ENCODE measurements at regions not wholly inside any gene's neighbourhood (a gene's known extent, or its start where the extent isn't known, plus 50 kb on each side); places are given as distances from the start of the nearest gene placed in this dataset.

- H3K9me3 ChIP-seq (ENCODE audit: low read length) = no peaks in the 10 kb centered on the region
- H3K36me3 ChIP-seq (ENCODE audit: insufficient read depth, low read length) = no peaks in the 10 kb centered on the region
- no peaks in the 10 kb centered on the region for H3K27me3 ChIP-seq (ENCODE audit: insufficient read depth, low read depth, low read length)
- H3K27ac ChIP-seq (ENCODE audit: low read length) = no peak overlapping the region
- no peak overlapping the region for H2AFZ ChIP-seq (ENCODE audit: low read depth, low read length)
- H3K4me2 ChIP-seq (ENCODE audit: low read length) = no peak overlapping the region
- H3K4me3 ChIP-seq (ENCODE audit: low read length) = no peak overlapping the region
- no peaks in the 10 kb centered on the region for H3F3A ChIP-seq (ENCODE audit: insufficient read depth, low read length, poor library complexity, severe bottlenecking)
- TF ChIP-seq TAF1 (IDR thresholded peaks at IDR 0.05; ENCODE audit: low read depth) (no peak), EP300 (conservative IDR thresholded peaks at IDR 0.05; ENCODE audit: poor library complexity, severe bottlenecking) (no peak), MXI1 (conservative IDR thresholded peaks at IDR 0.05; ENCODE audit: poor library complexity, severe bottlenecking) (no peak), SMC3 (conservative IDR thresholded peaks at IDR 0.05; ENCODE audit: poor library complexity) (no peak), EZH2 (IDR thresholded peaks at IDR 0.05; ENCODE audit: borderline replicate concordance, insufficient read depth, low read length, poor library complexity, severe bottlenecking) (no peak), REST (IDR thresholded peaks at IDR 0.05; ENCODE audit: borderline replicate concordance) (no peak), CTCF (IDR thresholded peaks at IDR 0.05; ENCODE audit: poor library complexity, severe bottlenecking) (no peak), POLR2AphosphoS5 (IDR thresholded peaks at IDR 0.05) (no peak), RAD21 (conservative IDR thresholded peaks at IDR 0.05) (no peak)
- no peak overlapping the region for H3K9ac ChIP-seq (ENCODE audit: low read length)
- H3K9me2 ChIP-seq (ENCODE audit: insufficient read depth, low read length) = no peaks in the 10 kb centered on the region
- no peaks in the 10 kb centered on the region for H4K20me1 ChIP-seq (ENCODE audit: insufficient read depth)
- H3K79me2 ChIP-seq (replicated peaks; ENCODE audit: insufficient read depth, low read length) = no peaks in the 10 kb centered on the region
Measured at GRCh38 chr12:94749890-94750289, 99.5 kb upstream of the TMCC3 start.

GRCh38 chr12:94749455-94749854 is 99.1 kb upstream of the TMCC3 start:
- H2AFZ ChIP-seq (ENCODE audit: low read depth, low read length) = no peak overlapping the region
- H3K79me2 ChIP-seq (replicated peaks; ENCODE audit: insufficient read depth, low read length) = no peaks in the 10 kb centered on the region
- no peaks in the 10 kb centered on the region for H3K9me2 ChIP-seq (ENCODE audit: insufficient read depth, low read length)
- TF ChIP-seq CTCF (IDR thresholded peaks at IDR 0.05; ENCODE audit: poor library complexity, severe bottlenecking) = no peak
- no peak for TF ChIP-seq RAD21 (conservative IDR thresholded peaks at IDR 0.05)
- no peak overlapping the region for H3K9ac ChIP-seq (ENCODE audit: low read length)
- no peaks in the 10 kb centered on the region for H4K20me1 ChIP-seq (ENCODE audit: insufficient read depth)
- no peak overlapping the region for H3K4me3 ChIP-seq (ENCODE audit: low read length)
- no peaks in the 10 kb centered on the region for H3K9me3 ChIP-seq (ENCODE audit: low read length)
- no peaks in the 10 kb centered on the region for H3F3A ChIP-seq (ENCODE audit: insufficient read depth, low read length, poor library complexity, severe bottlenecking)
- H3K36me3 ChIP-seq (ENCODE audit: insufficient read depth, low read length) = no peaks in the 10 kb centered on the region
- no peaks in the 10 kb centered on the region for H3K27me3 ChIP-seq (ENCODE audit: insufficient read depth, low read depth, low read length)
- no peak overlapping the region for H3K4me2 ChIP-seq (ENCODE audit: low read length)
- no peak overlapping the region for H3K27ac ChIP-seq (ENCODE audit: low read length)
